Astrocyte (in vitro differentiated cells and primary cell): ENCODE measurements at regions not wholly inside any gene's neighbourhood (a gene's known extent, or its start where the extent isn't known, plus 50 kb on each side); places are given as distances from the start of the nearest gene placed in this dataset.

Experiments
- DNase-seq: peaks from one replicate; pipeline ENCODE4 v3.0.0-alpha.2; 2010; ENCODE audit warnings: low read depth
- FAIRE-seq: peaks from 2 replicates; lab custom pipeline; 2011; peaks lifted over from hg19 to GRCh38; lab: Jason Lieb, UNC
- H2AFZ ChIP-seq: 2 replicates; pipeline ENCODE4 v1.6.0; 2012; ENCODE audit warnings: low read depth, low read length, inconsistent platforms
- H3K27ac ChIP-seq: 2 replicates; pipeline ENCODE4 v1.5.1; 2011; ENCODE audit warnings: low read depth, low read length, inconsistent platforms
- H3K27me3 ChIP-seq: 2 replicates; pipeline ENCODE4 v1.6.0; 2011; ENCODE audit warnings: low read length, inconsistent platforms; ENCODE audit not compliant: insufficient read depth
- H3K36me3 ChIP-seq: 2 replicates; pipeline ENCODE4 v1.5.1; 2011; ENCODE audit warnings: low read length, inconsistent platforms; ENCODE audit not compliant: insufficient read depth
- H3K4me1 ChIP-seq: 2 replicates; pipeline ENCODE4 v1.5.1; 2011; ENCODE audit warnings: low read length, inconsistent platforms; ENCODE audit not compliant: insufficient read depth
- H3K4me2 ChIP-seq: 2 replicates; pipeline ENCODE4 v1.6.0; 2012; ENCODE audit warnings: low read length, inconsistent platforms
- H3K4me3 ChIP-seq: 2 replicates; pipeline ENCODE4 v1.5.1; 2011; ENCODE audit warnings: low read depth, mild to moderate bottlenecking, low read length, inconsistent platforms; ENCODE audit not compliant: insufficient read depth
- H3K79me2 ChIP-seq: 2 replicates; pipeline ENCODE4 v1.6.0; 2012; ENCODE audit warnings: mild to moderate bottlenecking, low read length, inconsistent platforms; ENCODE audit not compliant: insufficient read depth
- H3K9ac ChIP-seq: 2 replicates; pipeline ENCODE4 v1.6.0; 2012; ENCODE audit warnings: mild to moderate bottlenecking, low read length, inconsistent platforms
- H3K9me3 ChIP-seq: 2 replicates; pipeline ENCODE4 v1.5.1; 2012; ENCODE audit warnings: low read depth, mild to moderate bottlenecking, low read length, inconsistent platforms; ENCODE audit not compliant: insufficient read depth
- H4K20me1 ChIP-seq: 2 replicates; pipeline ENCODE4 v1.6.0; 2012; ENCODE audit warnings: low read length, inconsistent platforms; ENCODE audit not compliant: insufficient read depth
- H3K27ac Mint-ChIP-seq: one replicate; pipeline ENCODE4 v1.8.0; 2021; ENCODE audit warnings: mild to moderate bottlenecking, mixed read lengths; ENCODE audit not compliant: unreplicated experiment
- H3K27me3 Mint-ChIP-seq: one replicate; pipeline ENCODE4 v1.8.0; 2021; ENCODE audit warnings: low read depth, mixed read lengths; ENCODE audit not compliant: unreplicated experiment
- H3K36me3 Mint-ChIP-seq: one replicate; pipeline ENCODE4 v1.8.0; 2021; ENCODE audit warnings: low read depth, mixed read lengths; ENCODE audit not compliant: unreplicated experiment
- H3K4me1 Mint-ChIP-seq: one replicate; pipeline ENCODE4 v1.8.0; 2021; ENCODE audit warnings: low read depth, mixed read lengths; ENCODE audit not compliant: unreplicated experiment
- H3K4me3 Mint-ChIP-seq: one replicate; pipeline ENCODE4 v1.8.0; 2021; ENCODE audit warnings: mild to moderate bottlenecking, moderate library complexity, mixed read lengths; ENCODE audit not compliant: unreplicated experiment
- H3K9me3 Mint-ChIP-seq: one replicate; pipeline ENCODE4 v1.8.0; 2021; ENCODE audit warnings: mild to moderate bottlenecking, mixed read lengths; ENCODE audit not compliant: unreplicated experiment
- CTCF ChIP-seq: IDR thresholded peaks from 2 replicates; pipeline ENCODE4 v1.5.1; 2011; ENCODE audit warnings: low read depth, mild to moderate bottlenecking, inconsistent platforms, low read length, moderate library complexity; ENCODE audit not compliant: insufficient read depth
- EZH2 ChIP-seq: IDR thresholded peaks from 2 replicates; pipeline ENCODE4 v1.6.1; 2012; ENCODE audit warnings: mild to moderate bottlenecking, low read length, inconsistent platforms; ENCODE audit not compliant: insufficient read depth

GRCh38 chr5:17148481-17148880 is 69.0 kb upstream of the BASP1 start:
- H3K4me1 ChIP-seq, result peaks cover 22% of the 10 kb centered on the region
- H3K4me1 Mint-ChIP-seq, result peaks cover 24% of the 10 kb centered on the region
- no peak overlapping the region for H3K4me2 ChIP-seq
- no peak for FAIRE-seq
- H3K79me2 ChIP-seq, result no peaks in the 10 kb centered on the region
- H3K36me3 Mint-ChIP-seq, result peaks cover 2% of the 10 kb centered on the region
- no peaks in the 10 kb centered on the region for H3K9me3 ChIP-seq
- H3K27me3 Mint-ChIP-seq, result peaks cover 3% of the 10 kb centered on the region
- H3K9ac ChIP-seq, result no peak overlapping the region
- H3K27me3 ChIP-seq, result no peaks in the 10 kb centered on the region
- H3K27ac ChIP-seq, result no peak overlapping the region
- TF ChIP-seq EZH2, result no peak
- TF ChIP-seq CTCF, result no peak
- H3K27ac Mint-ChIP-seq, result no peak overlapping the region
- no peaks in the 10 kb centered on the region for H4K20me1 ChIP-seq
- H3K36me3 ChIP-seq, result no peaks in the 10 kb centered on the region
- DNase-seq, result no peak
- no peak overlapping the region for H2AFZ ChIP-seq
- no peak overlapping the region for H3K4me3 Mint-ChIP-seq
- no peaks in the 10 kb centered on the region for H3K9me3 Mint-ChIP-seq
- H3K4me3 ChIP-seq, result no peak overlapping the region

- DNase-seq, result no peak
Observed at GRCh38 chr5:17149786-17150185, 67.6 kb upstream of the BASP1 start.

More at GRCh38 chr5:17149786-17150185, 67.6 kb upstream of the BASP1 start:
- Histone ChIP-seq H2AFZ (no peak overlapping the region), H3K9ac (no peak overlapping the region), H3K4me1 (peaks cover 30% of the 10 kb centered on the region), H3K4me3 (no peak overlapping the region), H3K79me2 (no peaks in the 10 kb centered on the region), H3K9me3 (no peaks in the 10 kb centered on the region), H4K20me1 (no peaks in the 10 kb centered on the region), H3K27ac (no peak overlapping the region), H3K36me3 (no peaks in the 10 kb centered on the region), H3K4me2 (no peak overlapping the region), H3K27me3 (no peaks in the 10 kb centered on the region)
- H3K36me3 Mint-ChIP-seq, result peaks cover 2% of the 10 kb centered on the region
- TF ChIP-seq EZH2 (no peak), CTCF (no peak)
- H3K27ac Mint-ChIP-seq, result no peak overlapping the region
- H3K27me3 Mint-ChIP-seq, result peaks cover 3% of the 10 kb centered on the region
- no peak overlapping the region for H3K4me3 Mint-ChIP-seq
- FAIRE-seq, result no peak
- no peaks in the 10 kb centered on the region for H3K9me3 Mint-ChIP-seq
- peaks cover 30% of the 10 kb centered on the region for H3K4me1 Mint-ChIP-seq
